HK-2 (cell line): ENCODE measurements at regions not wholly inside any gene's neighbourhood (a gene's known extent, or its start where the extent isn't known, plus 50 kb on each side); places are given as distances from the start of the nearest gene placed in this dataset.
"Not testable (repeated sequence)": the region's sequence is repeated elsewhere in the genome, so short reads cannot be mapped to it uniquely, and the experiment has no call there.

ENCODE experiments used
- DNase-seq: peaks from one replicate; pipeline ENCODE4 v3.0.0-alpha.2; 2018; ENCODE audit not compliant: unreplicated experiment

- DNase-seq: no peak
Measured at GRCh38 chr15:53213336-53213735, 423.2 kb upstream of the ONECUT1 start.

- DNase-seq: no peak
Measured at GRCh38 chr15:53212785-53213184, 422.6 kb upstream of the ONECUT1 start.

GRCh38 chr15:53210653-53211052 is 420.5 kb upstream of the ONECUT1 start:
- no peak for DNase-seq

GRCh38 chr15:53209396-53210042 is 419.4 kb upstream of the ONECUT1 start:
- no peak for DNase-seq

- no peak for DNase-seq
Measured at GRCh38 chr15:53208751-53209150, 418.6 kb upstream of the ONECUT1 start.

GRCh38 chr15:53203454-53203853 is 413.3 kb upstream of the ONECUT1 start:
- no peak for DNase-seq

- DNase-seq: no peak
Measured at GRCh38 chr15:53202876-53203275, 412.7 kb upstream of the ONECUT1 start.

- DNase-seq: peak; percentile 43
Measured at GRCh38 chr15:53197426-53197839, 407.3 kb upstream of the ONECUT1 start.

GRCh38 chr15:53196788-53197187 is 406.7 kb upstream of the ONECUT1 start:
- no peak for DNase-seq

GRCh38 chr15:53196242-53196641 is 406.1 kb upstream of the ONECUT1 start:
- DNase-seq: no peak

- no peak for DNase-seq
Measured at GRCh38 chr15:53193149-53193548, 403.0 kb upstream of the ONECUT1 start.

- no peak for DNase-seq
Measured at GRCh38 chr15:53189860-53190259, 399.7 kb upstream of the ONECUT1 start.

- not testable (repeated sequence) for DNase-seq
Measured at GRCh38 chr15:53183449-53183848, 393.3 kb upstream of the ONECUT1 start.

GRCh38 chr15:53171571-53171970 is 381.4 kb upstream of the ONECUT1 start:
- no peak for DNase-seq

- DNase-seq: no peak
Measured at GRCh38 chr15:53166684-53167201, 376.6 kb upstream of the ONECUT1 start.

- no peak for DNase-seq
Measured at GRCh38 chr15:53165988-53166683, 376.0 kb upstream of the ONECUT1 start.

GRCh38 chr15:53160092-53160704 is 370.1 kb upstream of the ONECUT1 start:
- DNase-seq: no peak

- no peak for DNase-seq
Measured at GRCh38 chr15:53159458-53159857, 369.3 kb upstream of the ONECUT1 start.

GRCh38 chr15:53158995-53159394 is 368.9 kb upstream of the ONECUT1 start:
- no peak for DNase-seq

- DNase-seq: no peak
Measured at GRCh38 chr15:53133255-53133850, 343.2 kb upstream of the ONECUT1 start.

- DNase-seq: no peak
Measured at GRCh38 chr15:53130943-53131342, 340.8 kb upstream of the ONECUT1 start.

GRCh38 chr15:53129121-53129904 is 339.2 kb upstream of the ONECUT1 start:
- no peak for DNase-seq
